Natural killer cell treated with Interleukin-12 subunit alpha and Interleukin-12 subunit beta and Interleukin-15 and Interleukin-18, amount 100 ng/mL, for 72 hours (primary cell): ENCODE measurements at regions not wholly inside any gene's neighbourhood (a gene's known extent, or its start where the extent isn't known, plus 50 kb on each side); places are given as distances from the start of the nearest gene placed in this dataset.
A peak's percentile ranks its signal among the peaks of the same experiment; 100 is the strongest.

Experiments
- ATAC-seq, 2 donors: fragments of 150-1000 bp; cut with Tn5 transposase in 1 of 2; sonication (Bioruptor Pico), chemical (Tn5 transposase) in 1 of 2; 2 replicates each; pipeline ENCODE4 v1.10.0; 2021
- DNase-seq: peaks from one replicate; pipeline ENCODE4 v3.0.0; 2022; ENCODE audit warnings: low spot score
- H3K27ac Mint-ChIP-seq, 2 donors: 1 replicate in 1 of 2; 2 replicates in 1 of 2; pipeline ENCODE4 v1.8.0; 2022; ENCODE audit warnings: mixed read lengths in 2 of 2, mild to moderate bottlenecking in 1 of 2, moderate library complexity in 1 of 2
- H3K27me3 Mint-ChIP-seq, 2 donors: 1 replicate in 1 of 2; 2 replicates in 1 of 2; pipeline ENCODE4 v1.8.0; 2022; ENCODE audit warnings: mixed read lengths in 2 of 2
- H3K36me3 Mint-ChIP-seq: one replicate; pipeline ENCODE4 v1.8.0; 2022; ENCODE audit warnings: mixed read lengths
- H3K4me1 Mint-ChIP-seq, 2 donors: 1 replicate in 1 of 2; 2 replicates in 1 of 2; pipeline ENCODE4 v1.8.0; 2022; ENCODE audit warnings: low read depth in 2 of 2, mixed read lengths in 2 of 2, mild to moderate bottlenecking in 1 of 2
- H3K4me3 Mint-ChIP-seq: one replicate; pipeline ENCODE4 v1.8.0; 2022; ENCODE audit warnings: mixed read lengths
- H3K9me3 Mint-ChIP-seq: 2 replicates; pipeline ENCODE4 v1.8.0; 2022; ENCODE audit warnings: mixed read lengths

DNA sequence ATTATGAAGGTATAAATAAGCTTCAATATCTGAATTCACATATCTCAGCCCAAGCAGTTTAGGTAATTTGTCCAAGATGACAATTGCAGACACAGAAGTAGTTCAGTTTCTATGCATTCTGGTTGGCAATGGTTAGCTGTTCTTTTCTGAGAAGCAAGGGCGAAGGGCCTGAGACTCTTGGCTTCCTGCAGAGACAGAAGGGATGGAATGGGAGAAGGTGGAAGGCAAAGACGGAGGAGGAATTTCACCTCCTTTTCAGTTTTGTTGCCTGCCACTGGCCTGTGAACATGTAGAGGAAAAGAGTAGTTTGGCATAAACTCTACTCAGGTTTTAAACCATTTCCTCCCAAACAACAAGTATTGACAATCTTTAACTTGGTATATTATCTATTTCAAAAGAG lies 180.7 kb upstream of the HS3ST5 start:
- no peak for ATAC-seq
- H3K27ac Mint-ChIP-seq = no peak overlapping the region

DNA sequence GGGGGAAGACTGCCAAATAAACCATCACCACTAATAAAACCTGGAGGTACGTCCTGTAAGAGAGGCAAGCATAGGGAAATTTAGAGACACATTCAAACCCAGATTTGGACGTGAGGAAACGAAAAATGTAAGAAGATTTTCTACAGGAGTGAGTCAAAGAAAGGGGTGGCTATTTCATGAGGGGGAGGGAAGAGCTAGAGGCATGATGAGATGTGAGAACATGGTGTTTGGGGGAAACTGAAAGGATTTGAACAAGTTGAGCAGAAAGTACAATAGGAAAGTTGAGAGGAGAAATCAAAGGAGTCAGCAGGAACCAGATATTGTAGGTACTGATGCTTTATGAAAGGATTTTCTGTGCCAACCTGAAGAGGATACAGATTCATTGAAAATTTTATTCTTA lies 179.1 kb upstream of the HS3ST5 start:
- Mint-ChIP-seq H3K36me3 (peaks cover 4% of the 10 kb centered on the region), H3K27me3 (no peaks in the 10 kb centered on the region), H3K4me3 (no peak overlapping the region), H3K27ac (no peak overlapping the region), H3K9me3 (peaks cover 27% of the 10 kb centered on the region), H3K4me1 (no peaks in the 10 kb centered on the region)
- ATAC-seq (no peak), DNase-seq (no peak)

More for the DNA sequence above, 180.7 kb upstream of the HS3ST5 start:
- no peaks in the 10 kb centered on the region for H3K4me1 Mint-ChIP-seq
- no peaks in the 10 kb centered on the region for H3K27me3 Mint-ChIP-seq
- no peaks in the 10 kb centered on the region for H3K36me3 Mint-ChIP-seq
- no peak overlapping the region for H3K4me3 Mint-ChIP-seq
- DNase-seq = no peak
- H3K9me3 Mint-ChIP-seq = peaks cover 22% of the 10 kb centered on the region

DNA sequence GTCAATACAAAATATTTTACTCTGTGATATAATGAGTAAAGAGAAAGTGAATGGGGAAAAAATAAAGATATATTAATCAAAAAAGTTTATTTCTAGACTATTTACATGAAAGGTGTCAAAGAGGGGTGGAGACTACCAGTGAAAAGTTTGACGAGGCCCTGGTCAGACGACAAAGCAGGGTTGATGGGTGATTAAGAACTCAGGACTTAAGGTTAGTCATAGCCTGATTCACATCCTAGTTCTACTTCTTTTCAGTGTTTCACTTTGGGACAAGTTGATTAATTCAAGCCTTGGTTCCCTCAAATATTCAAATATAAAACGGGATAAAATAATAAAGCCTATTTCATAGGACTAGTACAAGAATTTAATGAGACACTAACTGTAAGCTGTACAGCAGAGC lies 178.2 kb upstream of the HS3ST5 start:
- H3K27ac Mint-ChIP-seq = no peak overlapping the region
- no peak overlapping the region for H3K4me3 Mint-ChIP-seq
- DNase-seq = no peak
- H3K36me3 Mint-ChIP-seq = peaks cover 4% of the 10 kb centered on the region
- no peaks in the 10 kb centered on the region for H3K27me3 Mint-ChIP-seq
- no peak for ATAC-seq
- peaks cover 27% of the 10 kb centered on the region for H3K9me3 Mint-ChIP-seq
- no peaks in the 10 kb centered on the region for H3K4me1 Mint-ChIP-seq

DNA sequence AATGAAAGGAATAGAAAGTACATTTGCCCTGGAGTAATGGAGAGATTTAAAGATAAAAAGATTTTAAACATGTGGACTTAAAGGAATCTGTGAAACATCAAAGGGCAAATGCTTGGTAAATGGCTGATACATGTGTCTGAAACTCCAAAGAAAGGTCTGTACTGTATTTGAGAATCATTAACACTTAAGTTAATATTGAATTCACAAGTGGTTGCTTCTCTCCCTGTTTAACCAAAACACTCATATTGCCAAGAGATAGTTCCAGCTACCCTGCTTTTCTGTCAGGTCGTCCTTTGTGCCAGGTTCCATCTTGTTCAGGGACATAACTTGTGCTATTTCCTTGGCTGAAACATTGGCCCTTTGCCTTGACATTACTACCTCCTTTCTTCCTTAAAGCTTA lies 171.3 kb upstream of the HS3ST5 start:
- Mint-ChIP-seq H3K4me3 (no peak overlapping the region), H3K27ac (no peak overlapping the region), H3K36me3 (peaks cover 4% of the 10 kb centered on the region), H3K27me3 (no peaks in the 10 kb centered on the region), H3K9me3 (peaks cover 19% of the 10 kb centered on the region), H3K4me1 (no peaks in the 10 kb centered on the region)
- ATAC-seq (no peak), DNase-seq (no peak)

DNA sequence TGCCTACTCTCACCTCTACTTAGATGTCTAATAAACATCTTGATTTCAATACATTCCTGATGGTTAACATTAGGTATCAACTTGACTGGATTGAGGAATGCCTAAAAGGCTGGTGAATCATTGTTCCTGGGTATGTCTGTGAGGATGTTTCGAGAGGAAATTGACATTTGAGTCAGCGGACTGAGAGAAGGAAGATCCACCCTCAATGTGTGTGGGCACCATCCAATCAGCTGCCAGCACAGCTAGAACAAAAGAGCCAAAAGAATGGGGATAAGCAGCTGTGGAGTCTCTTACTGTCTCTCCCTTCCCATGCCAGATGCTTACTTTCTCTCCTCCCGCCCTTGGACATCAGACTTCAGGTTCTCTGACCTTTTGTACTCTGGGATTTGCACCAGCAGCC lies 128.6 kb upstream of the HS3ST5 start:
- Mint-ChIP-seq H3K27me3 (no peaks in the 10 kb centered on the region), H3K36me3 (no peaks in the 10 kb centered on the region), H3K4me3 (no peak overlapping the region), H3K4me1 (no peaks in the 10 kb centered on the region), H3K27ac (no peak overlapping the region), H3K9me3 (peaks cover 14% of the 10 kb centered on the region)
- DNase-seq (no peak), ATAC-seq (no peak)

DNA sequence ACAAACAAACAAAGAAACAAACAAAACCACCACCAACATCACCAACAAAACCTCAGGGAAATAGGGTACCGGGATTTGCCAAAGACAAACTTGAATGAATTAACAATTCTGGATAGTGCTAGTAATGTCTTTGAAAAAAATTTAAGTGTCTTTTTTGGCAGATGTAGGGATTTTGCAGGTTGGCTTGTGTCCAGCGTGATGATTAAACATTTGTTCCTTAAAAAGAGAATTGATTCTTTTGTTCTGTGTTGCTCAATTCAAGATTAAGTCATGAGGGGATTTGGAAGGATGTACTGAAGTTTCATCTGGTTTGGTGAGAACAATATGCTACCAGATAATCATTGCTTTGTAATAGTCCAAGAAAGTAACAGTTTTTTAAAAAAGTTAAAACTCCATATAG lies 125.1 kb upstream of the HS3ST5 start:
- Mint-ChIP-seq H3K4me1 (no peaks in the 10 kb centered on the region), H3K36me3 (no peaks in the 10 kb centered on the region)

DNA sequence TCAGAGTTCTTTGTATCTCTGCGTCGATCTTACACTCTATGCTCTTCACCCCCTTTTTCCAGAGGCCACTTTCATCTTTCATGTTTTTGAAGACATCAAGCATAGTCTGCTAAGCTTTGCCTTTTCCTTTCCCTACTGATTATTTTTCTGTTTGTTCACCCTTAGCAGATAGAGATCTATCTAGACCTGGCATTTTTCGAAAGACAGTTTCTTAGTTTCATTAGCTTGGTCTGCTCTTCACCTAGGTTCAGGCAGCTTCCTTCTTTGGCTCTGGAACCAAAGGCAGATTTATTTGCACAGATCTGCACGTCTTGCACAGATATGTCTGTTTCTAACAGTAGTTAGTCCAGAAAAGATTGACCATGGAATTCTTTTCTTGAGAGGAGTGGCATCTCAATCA lies 122.7 kb upstream of the HS3ST5 start:
- Mint-ChIP-seq H3K27me3 (no peaks in the 10 kb centered on the region), H3K4me1 (no peaks in the 10 kb centered on the region), H3K4me3 (no peak overlapping the region), H3K36me3 (no peaks in the 10 kb centered on the region), H3K27ac (no peak overlapping the region), H3K9me3 (peaks cover 13% of the 10 kb centered on the region)
- ATAC-seq = no peak
- no peak for DNase-seq

More for the DNA sequence above, 125.1 kb upstream of the HS3ST5 start:
- no peaks in the 10 kb centered on the region for H3K27me3 Mint-ChIP-seq
- H3K27ac Mint-ChIP-seq = no peak overlapping the region
- no peak for DNase-seq
- no peak for ATAC-seq
- peaks cover 16% of the 10 kb centered on the region for H3K9me3 Mint-ChIP-seq
- H3K4me3 Mint-ChIP-seq = no peak overlapping the region

DNA sequence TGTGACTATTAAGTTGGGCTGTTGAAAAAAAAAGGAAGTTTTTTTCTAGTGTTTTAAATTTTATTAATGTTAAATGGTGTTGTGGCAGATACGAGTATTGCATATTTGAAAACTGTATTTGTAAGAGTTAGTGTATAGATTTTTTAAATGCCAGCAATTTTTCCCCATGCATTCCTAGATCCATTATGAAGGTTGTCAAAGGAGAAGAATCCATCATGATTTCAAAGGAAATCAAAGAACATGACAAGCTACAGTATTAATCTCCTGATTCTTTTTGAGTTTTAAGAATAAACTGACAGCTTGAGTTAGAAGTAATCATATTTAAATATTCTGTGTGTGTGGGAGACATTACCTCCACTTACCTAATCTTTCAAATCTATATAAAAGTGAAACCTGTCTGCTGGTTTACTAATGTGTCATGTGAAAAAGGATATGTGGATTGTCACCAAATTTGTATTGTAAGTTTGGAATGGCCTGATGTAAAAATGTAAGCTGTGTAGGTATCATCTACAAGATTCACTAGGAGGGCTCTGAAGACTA lies 111.0 kb upstream of the HS3ST5 start:
- Mint-ChIP-seq H3K4me1 (no peaks in the 10 kb centered on the region), H3K27me3 (no peaks in the 10 kb centered on the region), H3K27ac (no peak overlapping the region), H3K4me3 (no peak overlapping the region), H3K9me3 (peaks cover under 1% of the 10 kb centered on the region), H3K36me3 (no peaks in the 10 kb centered on the region)
- no peak for ATAC-seq
- DNase-seq = no peak

DNA sequence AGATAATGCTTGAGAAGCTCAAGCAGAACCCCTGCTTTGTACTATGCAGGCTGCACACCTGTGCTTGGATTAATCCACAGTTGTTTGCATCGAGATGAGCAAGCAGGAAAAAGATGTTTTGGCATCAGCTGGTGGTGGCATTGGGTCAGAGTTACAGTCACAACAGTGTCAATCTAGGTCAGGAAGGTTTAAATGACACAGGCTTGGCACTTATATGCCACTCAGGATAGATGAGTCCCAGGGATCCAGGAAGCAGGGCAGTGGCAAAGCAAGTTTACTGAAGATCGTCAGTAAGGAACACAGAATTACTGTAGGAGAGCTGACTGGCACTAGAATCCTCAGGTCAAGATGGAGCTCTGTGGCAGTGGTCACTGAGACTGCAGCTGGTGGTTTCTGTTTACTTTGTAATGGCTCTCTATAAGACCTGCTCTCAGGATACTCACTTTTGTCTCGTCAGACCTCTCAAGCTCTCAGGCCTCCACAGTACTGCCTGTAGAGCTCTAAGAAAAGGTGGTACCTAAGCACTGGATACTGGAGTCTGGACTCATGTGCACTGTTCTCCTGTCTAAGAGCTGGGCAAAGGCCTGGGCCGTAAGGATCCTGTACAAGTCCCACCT lies 110.1 kb upstream of the HS3ST5 start:
- no peaks in the 10 kb centered on the region for H3K4me1 Mint-ChIP-seq
- H3K36me3 Mint-ChIP-seq = no peaks in the 10 kb centered on the region
- no peak for DNase-seq
- no peaks in the 10 kb centered on the region for H3K27me3 Mint-ChIP-seq
- no peaks in the 10 kb centered on the region for H3K9me3 Mint-ChIP-seq
- ATAC-seq = peak in 1 of 2 donors; percentile 33
- no peak overlapping the region for H3K4me3 Mint-ChIP-seq
- H3K27ac Mint-ChIP-seq = no peak overlapping the region

DNA sequence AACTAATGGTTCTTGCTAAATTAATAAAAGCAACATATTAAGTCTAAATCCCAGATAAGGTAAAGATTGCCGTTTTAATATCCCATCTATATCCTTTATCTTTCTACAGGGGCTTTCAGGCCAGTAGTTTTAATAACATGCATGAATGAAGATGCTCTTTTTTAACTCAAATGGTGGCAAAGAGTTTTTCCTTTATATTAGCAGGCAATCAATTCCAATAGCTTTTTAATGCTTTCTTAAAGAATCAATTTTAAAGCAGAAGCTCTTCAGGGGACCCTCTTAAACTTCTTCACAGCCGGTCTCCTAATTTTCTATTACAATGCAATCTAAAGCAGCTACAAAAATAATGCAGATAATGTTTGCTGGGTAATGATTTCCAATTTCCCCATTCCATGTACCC lies 107.8 kb upstream of the HS3ST5 start:
- DNase-seq (no peak), ATAC-seq (no peak)
- Mint-ChIP-seq H3K9me3 (peaks cover 3% of the 10 kb centered on the region), H3K4me3 (no peak overlapping the region), H3K27me3 (no peaks in the 10 kb centered on the region), H3K27ac (no peak overlapping the region), H3K4me1 (no peaks in the 10 kb centered on the region), H3K36me3 (no peaks in the 10 kb centered on the region)

DNA sequence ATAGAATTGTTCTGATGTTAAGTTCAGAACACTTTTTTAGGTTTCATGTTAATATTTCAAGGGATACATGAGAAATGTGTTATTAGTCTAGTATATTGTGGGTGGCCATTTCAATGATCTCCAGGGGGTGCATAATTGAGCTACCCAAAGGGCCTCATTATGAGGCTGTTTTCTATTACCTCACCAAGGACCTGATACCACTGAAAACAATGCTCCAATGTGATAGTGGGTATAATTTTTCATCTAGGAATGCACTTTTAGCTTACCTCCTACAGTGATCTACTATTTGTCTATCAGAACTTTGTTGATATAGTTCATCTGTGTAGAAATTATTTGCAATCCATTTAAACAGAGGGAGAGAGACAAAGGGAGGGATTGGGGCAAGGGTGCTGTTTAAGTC lies 106.8 kb upstream of the HS3ST5 start:
- DNase-seq = no peak
- ATAC-seq = no peak
- no peak overlapping the region for H3K4me3 Mint-ChIP-seq
- no peak overlapping the region for H3K27ac Mint-ChIP-seq
- no peaks in the 10 kb centered on the region for H3K4me1 Mint-ChIP-seq
- H3K36me3 Mint-ChIP-seq = no peaks in the 10 kb centered on the region
- no peaks in the 10 kb centered on the region for H3K27me3 Mint-ChIP-seq
- peaks cover 8% of the 10 kb centered on the region for H3K9me3 Mint-ChIP-seq

DNA sequence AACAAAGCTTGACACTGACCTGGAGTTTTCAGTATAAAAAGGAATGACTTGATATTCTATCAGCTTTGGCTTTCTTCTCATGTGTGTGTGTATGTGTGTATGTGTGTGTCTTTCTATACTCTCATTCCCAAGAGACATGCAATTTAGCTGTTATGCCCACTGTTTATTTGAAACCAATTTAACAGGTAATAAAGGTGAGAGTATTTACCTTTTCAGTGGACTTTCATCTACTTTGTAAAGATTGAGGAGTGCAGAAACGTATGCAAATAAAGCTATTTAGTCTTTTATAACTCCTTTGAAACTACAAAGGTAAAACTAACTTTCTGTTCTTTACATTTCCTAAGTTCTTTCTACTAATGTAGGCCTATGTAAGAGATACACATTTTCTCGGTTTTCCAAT lies 103.5 kb upstream of the HS3ST5 start:
- Mint-ChIP-seq H3K4me3 (no peak overlapping the region), H3K4me1 (no peaks in the 10 kb centered on the region), H3K27ac (no peak overlapping the region), H3K9me3 (peaks cover 12% of the 10 kb centered on the region), H3K27me3 (no peaks in the 10 kb centered on the region), H3K36me3 (no peaks in the 10 kb centered on the region)
- ATAC-seq (no peak), DNase-seq (no peak)

DNA sequence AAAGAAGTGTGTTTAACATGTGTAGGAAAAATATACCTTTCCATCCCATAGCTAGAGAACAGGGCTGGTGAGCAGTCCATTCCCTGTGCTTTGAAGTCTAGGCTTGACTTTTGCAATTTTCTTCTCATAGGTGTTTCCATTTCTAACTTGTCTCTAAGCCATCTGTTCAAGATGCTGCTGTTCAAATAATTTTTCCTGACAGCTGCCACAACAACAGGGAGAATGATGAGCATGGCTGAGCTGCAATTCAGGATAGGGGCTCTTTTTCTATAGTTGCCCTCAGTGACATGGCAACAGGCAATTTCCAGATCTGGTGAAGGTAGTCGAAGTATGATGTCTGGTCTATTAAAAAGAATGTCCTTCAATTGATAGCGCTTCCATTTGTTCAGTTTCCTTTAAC lies 103.0 kb upstream of the HS3ST5 start:
- H3K4me1 Mint-ChIP-seq = no peaks in the 10 kb centered on the region
- peaks cover 17% of the 10 kb centered on the region for H3K9me3 Mint-ChIP-seq
- no peak overlapping the region for H3K27ac Mint-ChIP-seq
- DNase-seq (no peak), ATAC-seq (no peak)
- H3K36me3 Mint-ChIP-seq = no peaks in the 10 kb centered on the region
- H3K4me3 Mint-ChIP-seq = no peak overlapping the region
- no peaks in the 10 kb centered on the region for H3K27me3 Mint-ChIP-seq

DNA sequence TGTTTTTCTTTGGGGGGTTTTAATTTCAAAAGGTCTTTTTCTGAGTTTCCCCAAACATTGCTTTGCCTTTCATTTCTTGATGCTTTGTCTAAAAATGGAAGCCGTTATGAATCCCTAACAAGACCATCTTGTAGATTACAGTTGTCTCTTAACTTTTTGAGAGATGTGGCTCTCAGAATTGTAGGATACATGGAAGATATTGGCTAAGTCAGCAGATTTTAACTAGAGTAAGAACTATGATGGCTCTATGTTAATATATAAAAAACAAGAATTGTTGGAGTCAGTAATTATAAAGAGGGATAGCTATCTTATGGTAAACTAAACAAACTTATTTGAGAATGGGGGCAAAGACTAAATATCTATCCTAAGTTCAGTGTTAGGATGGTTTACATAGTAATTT lies 96.6 kb upstream of the HS3ST5 start:
- no peak for DNase-seq
- H3K4me1 Mint-ChIP-seq = no peaks in the 10 kb centered on the region
- H3K27me3 Mint-ChIP-seq = no peaks in the 10 kb centered on the region
- no peak overlapping the region for H3K27ac Mint-ChIP-seq
- peaks cover 10% of the 10 kb centered on the region for H3K9me3 Mint-ChIP-seq
- H3K36me3 Mint-ChIP-seq = no peaks in the 10 kb centered on the region
- no peak for ATAC-seq
- no peak overlapping the region for H3K4me3 Mint-ChIP-seq

DNA sequence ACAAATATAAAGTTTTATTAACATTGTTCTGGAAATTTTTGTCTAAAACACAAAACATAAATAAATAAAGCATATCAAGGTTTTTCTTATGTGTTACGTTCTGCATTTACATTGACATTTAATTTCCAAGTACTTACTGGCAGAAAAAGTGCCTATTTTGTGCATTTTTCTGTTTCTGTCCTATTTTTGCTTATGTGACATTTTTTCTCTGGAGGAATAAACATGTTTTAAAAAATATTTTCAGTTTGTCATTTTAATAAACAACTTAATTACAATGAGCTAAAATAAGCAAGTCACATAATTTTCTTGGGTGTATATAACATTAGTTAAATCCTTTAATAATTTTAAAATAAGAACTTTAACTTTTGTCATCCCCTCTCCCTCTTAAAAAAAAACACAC lies 94.4 kb upstream of the HS3ST5 start:
- DNase-seq (no peak), ATAC-seq (no peak)
- Mint-ChIP-seq H3K9me3 (peaks cover 5% of the 10 kb centered on the region), H3K4me1 (no peaks in the 10 kb centered on the region), H3K27me3 (no peaks in the 10 kb centered on the region), H3K4me3 (no peak overlapping the region), H3K27ac (no peak overlapping the region), H3K36me3 (no peaks in the 10 kb centered on the region)
